Transverse colon (tissue), 4 donors: ENCODE measurements at regions not wholly inside any gene's neighbourhood (a gene's known extent, or its start where the extent isn't known, plus 50 kb on each side); places are given as distances from the start of the nearest gene placed in this dataset.

ENCODE experiments used
- CTCF ChIP-seq, 5 experiments: fragments of 200-600 bp in 3 of 5; fragments of 450-650 bp in 2 of 5; sonication (generic) in 3 of 5; IDR thresholded peaks; 1 replicate in 2 of 5; 2 replicates in 3 of 5; pipeline ENCODE4 v1.5.1; 2016 to 2017; ENCODE audit warnings: antibody characterized with exemption in 5 of 5, inconsistent platforms in 3 of 5, mild to moderate bottlenecking in 2 of 5, moderate library complexity in 1 of 5
- EP300 ChIP-seq: sonication (generic); formaldehyde crosslinking; IDR thresholded peaks from one replicate; pipeline ENCODE4 v1.6.1; 2017; ENCODE audit warnings: antibody characterized with exemption, low read depth
- POLR2A ChIP-seq: fragments of 450-650 bp; IDR thresholded peaks from one replicate; pipeline ENCODE4 v1.6.1; 2016; ENCODE audit warnings: antibody characterized with exemption, mild to moderate bottlenecking, moderate library complexity
- POLR2AphosphoS5 ChIP-seq, 3 donors: sonication (generic); formaldehyde crosslinking; IDR thresholded peaks; one replicate each; pipeline ENCODE4 v1.6.1; 2016; ENCODE audit warnings: antibody characterized with exemption in 3 of 3

DNA sequence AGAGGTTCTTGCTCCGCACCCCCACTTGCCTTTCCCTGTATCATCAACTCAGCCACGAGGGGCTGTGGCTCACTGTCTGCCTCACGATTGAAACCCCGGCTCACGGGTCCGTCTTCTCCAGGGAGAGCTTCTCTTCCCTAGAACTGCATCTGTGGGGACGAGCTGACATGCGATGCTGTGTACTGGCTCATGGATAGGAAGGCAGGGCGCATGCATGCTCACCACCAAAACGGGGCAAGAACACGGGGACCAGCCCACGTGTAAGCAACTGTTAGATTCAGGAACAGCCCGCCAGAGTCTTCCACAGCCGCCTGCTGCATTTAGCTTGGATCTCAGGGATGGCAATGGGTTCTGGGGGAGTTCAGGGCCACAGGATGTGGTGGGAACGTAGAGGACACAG, 275.9 kb upstream of the CDH4 start:
- TF ChIP-seq CTCF (IDR thresholded peaks at IDR 0.05) (no peak), POLR2A (no peak), POLR2AphosphoS5 (IDR thresholded peaks at IDR 0.05) (no peak), EP300 (no peak)
